CD8-positive, alpha-beta memory T cell (primary cell): ENCODE measurements at regions not wholly inside any gene's neighbourhood (a gene's known extent, or its start where the extent isn't known, plus 50 kb on each side); places are given as distances from the start of the nearest gene placed in this dataset.
"Not testable (repeated sequence)": the region's sequence is repeated elsewhere in the genome, so short reads cannot be mapped to it uniquely, and the experiment has no call there.

ENCODE experiments used
- CTCF ChIA-PET: fragments of 350-600 bp; sonication (Branson Sonifier 250); formaldehyde crosslinking; loops from one replicate; lab custom pipeline; 2021; ENCODE audit warnings: antibody characterized with exemption; lab: Charles Lee
- POLR2A ChIA-PET: fragments of 350-600 bp; sonication (Branson Sonifier 250); formaldehyde crosslinking; loops from one replicate; lab custom pipeline; 2021; ENCODE audit warnings: antibody characterized with exemption; lab: Charles Lee
- DNase-seq, 5 donors: peaks; one replicate each; pipeline versions ENCODE4 v3.0.0 to v3.0.0-alpha.2; 2020 to 2022; ENCODE audit warnings: mixed read lengths in 1 of 5
- H3K27ac ChIP-seq: one replicate; pipeline ENCODE4 v1.7.0; 2013; ENCODE audit warnings: low read depth, mild to moderate bottlenecking, low read length, moderate library complexity
- H3K27me3 ChIP-seq: 2 replicates; pipeline ENCODE4 v1.7.0; 2013; ENCODE audit warnings: low read length, mild to moderate bottlenecking; ENCODE audit not compliant: insufficient read depth, poor library complexity, severe bottlenecking
- H3K36me3 ChIP-seq: 2 replicates; pipeline ENCODE4 v1.7.0; 2013; ENCODE audit warnings: mild to moderate bottlenecking, low read length, moderate library complexity; ENCODE audit not compliant: insufficient read depth
- H3K4me1 ChIP-seq: 2 replicates; pipeline ENCODE4 v1.7.0; 2013; ENCODE audit warnings: mild to moderate bottlenecking, low read length, moderate library complexity; ENCODE audit not compliant: insufficient read depth
- H3K4me3 ChIP-seq: 2 replicates; pipeline ENCODE4 v1.7.0; 2013; ENCODE audit warnings: mild to moderate bottlenecking, low read length
- H3K9me3 ChIP-seq: 2 replicates; pipeline ENCODE4 v1.7.0; 2013; ENCODE audit warnings: mild to moderate bottlenecking, low read length
- H3K27ac Mint-ChIP-seq, 8 donors: one replicate each; pipeline ENCODE4 v1.8.0; 2020 to 2021; ENCODE audit warnings: mixed read lengths in 8 of 8, mild to moderate bottlenecking in 6 of 8, inconsistent platforms in 3 of 8, moderate library complexity in 3 of 8
- H3K27me3 Mint-ChIP-seq, 2 donors: one replicate each; pipeline ENCODE4 v1.8.0; 2020 to 2021; ENCODE audit warnings: mixed read lengths in 2 of 2, mild to moderate bottlenecking in 1 of 2, moderate library complexity in 1 of 2
- H3K36me3 Mint-ChIP-seq, 3 donors: one replicate each; pipeline ENCODE4 v1.8.0; 2020 to 2021; ENCODE audit warnings: mixed read lengths in 3 of 3, inconsistent platforms in 1 of 3, mild to moderate bottlenecking in 1 of 3
- H3K4me1 Mint-ChIP-seq, 3 donors: one replicate each; pipeline ENCODE4 v1.8.0; 2020 to 2021; ENCODE audit warnings: mixed read lengths in 3 of 3, inconsistent platforms in 1 of 3, mild to moderate bottlenecking in 1 of 3
- H3K4me3 Mint-ChIP-seq, 7 donors: one replicate each; pipeline ENCODE4 v1.8.0; 2020 to 2021; ENCODE audit warnings: mixed read lengths in 7 of 7, mild to moderate bottlenecking in 6 of 7, moderate library complexity in 4 of 7, inconsistent platforms in 2 of 7
- H3K9me3 Mint-ChIP-seq, 5 donors: one replicate each; pipeline ENCODE4 v1.8.0; 2020 to 2022; ENCODE audit warnings: mixed read lengths in 5 of 5, mild to moderate bottlenecking in 3 of 5, moderate library complexity in 2 of 5, inconsistent platforms in 1 of 5

- CTCF ChIA-PET, result no interaction called here
- POLR2A ChIA-PET, result no interaction called here
- Histone ChIP-seq H3K36me3 (no peaks in the 10 kb centered on the region), H3K27ac (no peak overlapping the region), H3K4me3 (no peak overlapping the region), H3K27me3 (no peaks in the 10 kb centered on the region), H3K9me3 (no peaks in the 10 kb centered on the region), H3K4me1 (no peaks in the 10 kb centered on the region)
- peaks cover 0 to 3% (median 1%) of the 10 kb centered on the region in 5 donors for H3K9me3 Mint-ChIP-seq
- H3K27ac Mint-ChIP-seq, result no peak overlapping the region
- H3K27me3 Mint-ChIP-seq, result peaks cover 1 to 15% of the 10 kb centered on the region in 2 donors
- H3K4me3 Mint-ChIP-seq, result no peak overlapping the region
- H3K4me1 Mint-ChIP-seq, result no peaks in the 10 kb centered on the region
- no peaks in the 10 kb centered on the region for H3K36me3 Mint-ChIP-seq
- no peak for DNase-seq
Observed at GRCh38 chr11:115607621-115608221, 103.5 kb upstream of the CADM1 start.

- no peak overlapping the region for H3K4me3 ChIP-seq
Observed at GRCh38 chr11:115606498-115607220, 102.4 kb upstream of the CADM1 start.

GRCh38 chr11:115605871-115606497 lies 101.8 kb upstream of the CADM1 start:
- no peaks in the 10 kb centered on the region for H3K36me3 Mint-ChIP-seq
- Histone ChIP-seq H3K9me3 (no peaks in the 10 kb centered on the region), H3K27ac (no peak overlapping the region), H3K4me3 (no peak overlapping the region), H3K4me1 (no peaks in the 10 kb centered on the region), H3K27me3 (no peaks in the 10 kb centered on the region), H3K36me3 (no peaks in the 10 kb centered on the region)
- no peak for DNase-seq
- H3K4me3 Mint-ChIP-seq, result no peak overlapping the region
- ChIA-PET CTCF (no interaction called here), POLR2A (no interaction called here)
- H3K27ac Mint-ChIP-seq, result no peak overlapping the region
- no peaks in the 10 kb centered on the region for H3K4me1 Mint-ChIP-seq
- H3K27me3 Mint-ChIP-seq, result peaks cover 1 to 15% of the 10 kb centered on the region in 2 donors
- H3K9me3 Mint-ChIP-seq, result peaks cover 0 to 5% (median 0%) of the 10 kb centered on the region in 5 donors

More at GRCh38 chr11:115606498-115607220, 102.4 kb upstream of the CADM1 start:
- Mint-ChIP-seq H3K27me3 (peaks cover 1 to 15% of the 10 kb centered on the region in 2 donors), H3K36me3 (no peaks in the 10 kb centered on the region), H3K27ac (no peak overlapping the region), H3K4me1 (no peaks in the 10 kb centered on the region), H3K4me3 (no peak overlapping the region), H3K9me3 (peaks cover 0 to 3% (median 0%) of the 10 kb centered on the region in 5 donors)
- CTCF ChIA-PET, result no interaction called here
- POLR2A ChIA-PET, result no interaction called here
- Histone ChIP-seq H3K36me3 (no peaks in the 10 kb centered on the region), H3K4me1 (no peaks in the 10 kb centered on the region), H3K27ac (no peak overlapping the region), H3K27me3 (no peaks in the 10 kb centered on the region), H3K9me3 (no peaks in the 10 kb centered on the region)
- no peak for DNase-seq

- H3K4me1 Mint-ChIP-seq, H3K36me3 ChIP-seq, H3K27ac ChIP-seq, H3K9me3 ChIP-seq, H3K4me1 ChIP-seq, CTCF ChIA-PET, H3K4me3 Mint-ChIP-seq, H3K27ac Mint-ChIP-seq, DNase-seq, H3K4me3 ChIP-seq, POLR2A ChIA-PET, H3K36me3 Mint-ChIP-seq, H3K9me3 Mint-ChIP-seq, H3K27me3 ChIP-seq: not testable (repeated sequence)
- H3K27me3 Mint-ChIP-seq, result peaks cover 1 to 15% of the 10 kb centered on the region in 2 donors
Observed at GRCh38 chr11:115605397-115605796, 101.2 kb upstream of the CADM1 start.

GRCh38 chr11:115599125-115599524 lies 94.9 kb upstream of the CADM1 start:
- Mint-ChIP-seq H3K9me3 (peaks cover 0 to 4% (median 0%) of the 10 kb centered on the region in 5 donors), H3K4me1 (no peaks in the 10 kb centered on the region), H3K4me3 (no peak overlapping the region), H3K27ac (no peak overlapping the region), H3K27me3 (peaks cover 2 to 3% of the 10 kb centered on the region in 2 donors), H3K36me3 (no peaks in the 10 kb centered on the region)
- H3K9me3 ChIP-seq, result no peaks in the 10 kb centered on the region
- DNase-seq, result no peak
- H3K27me3 ChIP-seq, result no peaks in the 10 kb centered on the region
- POLR2A ChIA-PET, result no interaction called here
- no peaks in the 10 kb centered on the region for H3K36me3 ChIP-seq
- H3K4me1 ChIP-seq, result no peaks in the 10 kb centered on the region
- H3K27ac ChIP-seq, result no peak overlapping the region
- CTCF ChIA-PET, result no interaction called here
- H3K4me3 ChIP-seq, result no peak overlapping the region

GRCh38 chr11:115598257-115598901 lies 94.2 kb upstream of the CADM1 start:
- no peaks in the 10 kb centered on the region for H3K4me1 ChIP-seq
- Mint-ChIP-seq H3K27me3 (peaks cover 0 to 5% of the 10 kb centered on the region in 2 donors), H3K4me1 (no peaks in the 10 kb centered on the region), H3K4me3 (no peak overlapping the region), H3K9me3 (peaks cover 0 to 4% (median 0%) of the 10 kb centered on the region in 5 donors), H3K36me3 (no peaks in the 10 kb centered on the region), H3K27ac (no peak overlapping the region)
- no peak overlapping the region for H3K4me3 ChIP-seq
- no peaks in the 10 kb centered on the region for H3K27me3 ChIP-seq
- CTCF ChIA-PET, result no interaction called here
- no peaks in the 10 kb centered on the region for H3K36me3 ChIP-seq
- no peak overlapping the region for H3K27ac ChIP-seq
- DNase-seq, result no peak
- H3K9me3 ChIP-seq, result no peaks in the 10 kb centered on the region
- POLR2A ChIA-PET, result interaction anchor here (0.5 kb wide), 1 partner anchor 1479 kb away, joined by 3 read pairs; no protein-coding TSS in a partner anchor

- H3K4me1 Mint-ChIP-seq, result no peaks in the 10 kb centered on the region
- H3K4me3 ChIP-seq, result no peak overlapping the region
- peaks cover 5% of the 10 kb centered on the region for H3K9me3 ChIP-seq
- CTCF ChIA-PET, result no interaction called here
- H3K9me3 Mint-ChIP-seq, result peaks cover 0 to 15% (median 10%) of the 10 kb centered on the region in 5 donors
- H3K27ac Mint-ChIP-seq, result peak overlapping the region in 1 of 8 donors; percentile 43
- H3K27me3 ChIP-seq, result no peaks in the 10 kb centered on the region
- H3K36me3 ChIP-seq, result no peaks in the 10 kb centered on the region
- H3K27me3 Mint-ChIP-seq, result peaks cover 6 to 8% of the 10 kb centered on the region in 2 donors
- no peaks in the 10 kb centered on the region for H3K36me3 Mint-ChIP-seq
- H3K4me3 Mint-ChIP-seq, result no peak overlapping the region
- POLR2A ChIA-PET, result no interaction called here
- no peak overlapping the region for H3K27ac ChIP-seq
- no peak for DNase-seq
- no peaks in the 10 kb centered on the region for H3K4me1 ChIP-seq
Observed at GRCh38 chr11:115591380-115591779, 87.2 kb upstream of the CADM1 start.

GRCh38 chr11:115590254-115590653 lies 86.0 kb upstream of the CADM1 start:
- H3K36me3 ChIP-seq, result no peaks in the 10 kb centered on the region
- no peaks in the 10 kb centered on the region for H3K4me1 ChIP-seq
- no peak overlapping the region for H3K27ac ChIP-seq
- Mint-ChIP-seq H3K4me3 (no peak overlapping the region), H3K36me3 (no peaks in the 10 kb centered on the region), H3K27me3 (peaks cover 4 to 8% of the 10 kb centered on the region in 2 donors), H3K9me3 (peaks cover 0 to 15% (median 10%) of the 10 kb centered on the region in 5 donors), H3K27ac (no peak overlapping the region), H3K4me1 (no peaks in the 10 kb centered on the region)
- POLR2A ChIA-PET, result no interaction called here
- H3K9me3 ChIP-seq, result peaks cover 5% of the 10 kb centered on the region
- no peak overlapping the region for H3K4me3 ChIP-seq
- no peak for DNase-seq
- CTCF ChIA-PET, result no interaction called here
- no peaks in the 10 kb centered on the region for H3K27me3 ChIP-seq
